HT-29 (cell line): ENCODE measurements at regions not wholly inside any gene's neighbourhood (a gene's known extent, or its start where the extent isn't known, plus 50 kb on each side); places are given as distances from the start of the nearest gene placed in this dataset.

Experiments
- DNase-seq: peaks from one replicate; pipeline ENCODE4 v3.0.0-alpha.2; 2015; ENCODE audit warnings: low spot score

DNA sequence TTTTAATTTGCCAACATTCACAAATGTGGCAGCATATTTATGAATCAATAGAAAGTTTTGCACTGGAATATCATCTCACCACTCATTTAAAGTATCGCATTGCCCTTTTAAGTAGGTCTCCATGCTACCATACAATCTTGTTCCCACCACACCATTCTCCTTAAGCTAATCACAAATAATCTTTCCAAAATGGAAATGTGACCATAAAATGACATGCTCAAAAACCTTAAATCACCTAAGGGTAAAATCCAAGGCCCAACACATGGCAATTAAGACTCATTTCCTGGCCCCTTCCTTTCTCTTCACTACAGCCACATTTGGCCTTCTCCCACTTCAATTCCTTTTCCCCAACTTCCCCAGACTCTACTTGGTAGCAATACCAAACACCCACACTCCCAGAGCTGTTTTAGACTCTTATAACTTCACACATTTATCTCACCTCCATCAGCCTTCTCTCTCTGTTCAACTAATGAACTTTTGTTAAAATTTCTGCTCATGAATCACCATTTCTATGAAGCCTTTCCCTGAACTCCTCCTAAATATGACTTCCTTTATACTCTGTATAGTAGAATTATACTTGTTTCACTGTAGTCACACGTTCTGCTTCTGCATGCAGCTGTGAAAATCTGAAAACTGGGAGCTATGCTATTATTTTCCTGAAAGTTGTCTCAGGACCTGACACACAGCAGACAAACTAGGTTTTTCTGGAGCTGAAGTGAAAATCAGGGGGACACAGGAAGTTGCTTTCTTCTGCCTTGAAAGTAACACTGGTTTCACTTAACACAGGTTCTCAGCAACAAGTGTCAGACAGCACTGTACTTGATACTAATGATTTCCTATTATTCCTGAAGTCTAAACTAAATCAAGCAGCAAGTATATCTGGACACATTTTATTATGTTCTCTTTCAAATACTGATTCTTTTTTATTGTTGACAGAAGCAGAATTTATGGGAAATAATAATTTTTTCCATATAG, 303.9 kb downstream of the ZEB2 start:
- no peak for DNase-seq

DNA sequence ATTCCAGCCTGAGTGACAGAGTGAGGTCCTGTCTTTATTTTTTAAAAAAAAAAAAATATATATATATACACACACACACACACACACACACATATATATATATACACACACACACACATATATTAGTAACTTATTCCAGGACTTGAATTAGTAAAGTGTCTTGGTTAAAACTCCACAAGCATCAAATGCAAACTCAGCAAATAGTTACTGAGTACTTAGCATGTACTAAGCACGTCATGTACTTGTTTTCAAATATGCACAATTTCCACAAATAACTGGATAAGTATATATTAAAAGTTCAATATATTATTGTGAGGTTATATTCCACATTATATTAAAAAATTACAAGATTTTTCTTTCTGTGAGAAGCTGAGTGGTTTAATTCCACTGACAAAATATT, 304.7 kb downstream of the ZEB2 start:
- no peak for DNase-seq

DNA sequence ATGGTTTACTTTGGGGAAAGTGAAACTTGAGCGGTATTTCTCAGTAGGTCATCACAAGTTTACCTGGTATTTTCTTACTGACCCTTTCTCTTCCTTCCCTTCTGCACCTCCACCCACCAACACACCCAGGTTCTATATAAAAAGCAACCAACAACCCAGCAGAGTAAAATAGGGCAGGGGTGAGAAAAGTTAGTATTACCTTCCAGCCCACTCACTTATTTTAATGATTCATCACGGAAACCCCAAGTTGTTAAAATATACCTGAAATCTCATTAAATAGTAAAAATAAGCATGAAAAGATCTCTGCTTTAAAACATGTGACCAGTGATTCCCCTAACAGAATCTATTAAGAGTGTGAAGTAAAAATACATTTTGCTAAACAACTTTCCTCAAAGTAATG, 306.1 kb downstream of the ZEB2 start:
- DNase-seq, result no peak

DNA sequence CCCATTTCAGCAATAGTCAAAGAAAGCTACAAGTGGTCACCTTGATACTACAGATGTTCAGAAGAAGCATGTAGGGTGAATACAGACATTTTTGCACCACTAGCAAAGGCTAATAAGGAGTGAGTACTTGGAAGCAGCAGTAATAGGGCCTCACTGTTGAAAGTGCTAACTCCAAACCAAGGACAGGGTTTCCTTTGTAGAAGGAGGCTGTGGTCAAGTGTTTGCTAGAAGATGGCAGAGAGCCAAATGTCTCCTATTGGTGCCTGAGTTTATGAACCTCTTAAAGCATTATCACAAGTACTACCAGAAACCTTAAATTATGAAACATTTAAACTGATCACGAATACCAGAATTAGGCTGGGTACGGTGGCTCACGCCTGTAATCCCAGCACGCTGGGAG, 308.1 kb downstream of the ZEB2 start:
- DNase-seq, result no peak

DNA sequence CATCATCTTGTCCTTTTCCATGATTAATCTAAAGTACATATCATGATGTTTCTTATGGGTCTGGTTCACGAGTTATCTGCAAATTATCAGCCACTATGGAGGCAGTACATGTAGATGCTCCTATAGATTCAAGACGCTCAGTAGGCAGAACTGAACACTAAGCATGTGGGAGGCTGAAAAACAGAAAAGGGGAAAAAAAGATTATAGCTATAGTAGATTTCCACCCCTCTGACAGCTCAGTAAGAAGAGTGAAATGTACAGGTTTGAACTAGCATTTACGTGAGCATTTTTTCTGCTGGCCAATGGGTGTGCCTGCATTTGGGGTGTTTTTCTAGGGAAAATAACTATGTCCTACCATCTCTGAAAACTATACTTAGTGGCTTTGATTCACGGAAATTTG, 308.9 kb downstream of the ZEB2 start:
- DNase-seq, result no peak

DNA sequence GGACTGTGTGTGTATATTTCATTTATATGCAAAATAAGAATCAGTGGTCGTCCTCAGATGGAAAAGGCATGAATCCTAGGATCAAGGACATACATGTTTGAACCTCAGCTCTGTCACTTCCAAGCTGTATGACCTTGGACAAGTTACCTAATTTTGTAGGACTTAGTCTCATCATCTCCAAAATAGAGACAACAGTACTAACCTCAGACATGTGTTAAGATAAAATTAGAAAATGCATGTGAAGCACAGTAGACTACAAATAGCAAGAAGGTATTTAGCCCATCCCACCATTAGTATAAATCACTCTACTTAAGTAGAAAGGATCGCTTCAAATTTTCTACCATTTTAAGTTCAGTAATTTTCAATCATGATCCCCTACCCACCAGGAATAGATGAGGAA, 309.8 kb downstream of the ZEB2 start:
- DNase-seq, result no peak

DNA sequence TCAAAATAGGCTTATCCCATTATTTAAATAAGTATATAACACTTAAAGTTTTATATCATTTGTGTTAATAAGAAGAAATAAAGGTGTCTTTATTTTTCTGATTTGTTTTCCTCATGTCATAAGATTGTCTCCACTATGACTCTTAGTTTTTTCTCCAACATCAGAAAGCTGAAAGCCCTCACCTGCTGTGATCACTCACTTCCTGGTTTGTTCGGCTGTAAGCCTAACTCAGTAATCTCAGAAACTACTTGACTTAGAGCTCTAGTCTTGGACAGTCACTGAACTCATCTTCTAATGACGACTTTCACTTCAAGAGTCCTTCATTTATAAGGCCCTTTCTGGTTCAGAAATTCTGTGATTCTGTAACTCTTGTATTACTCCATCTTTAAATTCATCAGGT, 311.0 kb downstream of the ZEB2 start:
- DNase-seq, result no peak

DNA sequence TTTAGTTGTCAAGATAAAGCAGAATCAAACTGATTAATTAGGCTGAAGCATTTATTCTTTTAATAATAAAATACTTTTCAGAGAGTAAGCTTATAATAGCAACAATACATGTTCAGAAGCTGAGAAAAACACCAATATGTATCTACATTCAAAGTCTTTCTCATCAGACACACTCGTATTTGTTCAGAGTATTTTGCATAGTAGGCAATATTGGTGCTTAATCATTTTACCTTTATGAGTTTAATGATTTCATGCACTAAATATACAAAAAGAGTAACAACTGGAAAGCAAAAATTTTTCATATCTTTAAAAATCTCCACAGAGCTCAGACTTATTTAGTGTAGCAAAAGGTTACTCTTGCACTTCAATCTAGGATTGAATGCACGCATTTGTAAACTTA, 313.9 kb downstream of the ZEB2 start:
- no peak for DNase-seq

DNA sequence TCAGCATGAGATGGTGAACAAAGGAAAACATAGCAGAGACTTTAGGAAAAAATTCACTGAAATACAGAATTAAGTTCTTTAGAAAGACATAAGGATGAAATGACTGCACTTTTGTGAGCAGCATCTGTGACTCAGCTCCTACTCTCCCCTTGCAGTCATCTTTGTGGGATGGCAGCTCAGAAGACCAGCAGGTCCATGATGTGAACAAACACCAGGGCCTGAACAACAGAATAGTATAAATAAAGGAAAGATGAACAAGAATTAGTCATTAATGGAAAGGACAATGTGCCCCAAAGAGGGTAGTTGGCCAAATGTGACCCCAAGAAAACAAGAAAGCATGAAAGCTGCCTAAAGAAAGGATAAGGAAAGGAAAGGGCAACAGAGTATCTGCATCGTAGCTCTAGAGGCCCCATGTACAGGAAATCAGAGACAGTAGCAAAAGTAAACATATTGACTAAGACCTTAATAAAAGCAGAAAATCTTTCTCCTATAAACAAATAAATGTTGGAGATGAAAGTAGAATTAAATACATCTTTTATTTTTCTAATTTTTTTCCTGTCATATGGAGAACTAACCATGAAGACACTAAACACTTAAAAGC, 318.0 kb downstream of the ZEB2 start:
- DNase-seq, result no peak

DNA sequence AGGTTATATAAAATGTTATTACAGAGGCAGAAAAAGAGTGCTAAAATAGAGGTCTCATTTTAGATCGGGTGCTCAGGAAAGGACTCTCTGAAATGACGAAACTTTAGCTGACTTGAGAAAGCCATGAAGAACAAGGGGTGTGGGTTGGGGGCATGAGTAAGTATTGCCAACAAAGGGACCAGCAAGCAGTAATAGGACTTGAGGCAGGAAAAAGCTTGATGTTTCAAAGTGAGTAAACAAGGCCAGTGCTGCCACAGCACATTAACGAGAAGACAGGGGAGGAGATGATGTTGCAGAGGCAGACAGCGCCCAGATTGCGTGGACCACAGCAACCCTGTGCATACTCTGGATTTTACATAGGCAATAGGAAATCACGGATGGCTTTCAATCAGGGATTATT, 318.8 kb downstream of the ZEB2 start:
- no peak for DNase-seq

DNA sequence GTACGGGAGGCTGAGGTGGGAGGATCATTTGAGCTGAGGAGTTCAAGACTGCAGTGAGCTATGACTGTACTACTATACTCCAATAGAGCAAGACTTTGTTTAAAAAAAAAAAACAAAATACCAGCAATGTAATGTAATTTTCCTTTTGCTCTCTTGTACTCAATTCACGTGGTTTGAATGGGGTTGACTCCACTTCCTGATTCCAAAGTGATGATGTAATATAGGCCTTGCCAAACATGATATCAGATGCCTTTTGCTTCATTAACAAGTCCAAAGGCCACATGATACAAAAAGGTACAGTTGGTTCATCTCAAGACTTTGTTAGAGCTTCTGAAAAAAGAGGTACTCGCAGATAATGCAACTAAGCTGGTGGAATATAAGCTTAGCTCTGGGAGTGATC, 321.8 kb downstream of the ZEB2 start:
- DNase-seq, result peak; percentile 16

DNA sequence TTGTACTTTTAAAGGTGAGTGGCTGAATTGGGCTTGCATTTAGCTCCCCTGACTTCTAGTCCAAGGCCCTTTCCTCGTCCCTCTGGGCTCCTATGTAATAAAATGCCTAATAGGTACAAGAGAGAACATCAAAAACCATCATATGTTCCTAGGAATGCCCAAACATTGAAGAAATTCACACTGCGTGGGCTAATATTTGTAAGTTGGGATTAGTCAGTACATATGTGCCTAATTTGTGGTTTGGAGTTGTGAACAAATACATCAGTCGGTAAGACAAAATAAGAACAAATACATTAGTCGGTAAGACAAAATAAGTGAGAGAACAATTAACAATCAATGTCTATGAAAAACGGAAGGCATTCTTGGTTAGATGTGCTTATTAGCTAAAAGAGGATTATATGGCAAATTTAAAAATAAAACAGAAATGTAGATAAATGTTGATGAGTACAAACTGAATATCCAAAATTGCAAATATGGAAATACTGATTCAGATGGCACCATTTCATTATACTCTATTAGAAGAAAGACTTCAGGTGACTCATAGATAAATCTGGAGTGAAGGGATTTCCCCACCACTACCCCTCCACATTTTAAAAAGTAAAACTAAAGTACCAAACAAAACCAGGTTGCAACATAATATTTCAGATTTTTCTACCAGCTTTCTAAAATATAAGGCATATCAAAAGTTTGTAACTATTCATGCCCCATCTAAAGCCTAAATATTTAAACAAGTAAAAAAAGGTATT, 325.4 kb downstream of the ZEB2 start:
- no peak for DNase-seq

DNA sequence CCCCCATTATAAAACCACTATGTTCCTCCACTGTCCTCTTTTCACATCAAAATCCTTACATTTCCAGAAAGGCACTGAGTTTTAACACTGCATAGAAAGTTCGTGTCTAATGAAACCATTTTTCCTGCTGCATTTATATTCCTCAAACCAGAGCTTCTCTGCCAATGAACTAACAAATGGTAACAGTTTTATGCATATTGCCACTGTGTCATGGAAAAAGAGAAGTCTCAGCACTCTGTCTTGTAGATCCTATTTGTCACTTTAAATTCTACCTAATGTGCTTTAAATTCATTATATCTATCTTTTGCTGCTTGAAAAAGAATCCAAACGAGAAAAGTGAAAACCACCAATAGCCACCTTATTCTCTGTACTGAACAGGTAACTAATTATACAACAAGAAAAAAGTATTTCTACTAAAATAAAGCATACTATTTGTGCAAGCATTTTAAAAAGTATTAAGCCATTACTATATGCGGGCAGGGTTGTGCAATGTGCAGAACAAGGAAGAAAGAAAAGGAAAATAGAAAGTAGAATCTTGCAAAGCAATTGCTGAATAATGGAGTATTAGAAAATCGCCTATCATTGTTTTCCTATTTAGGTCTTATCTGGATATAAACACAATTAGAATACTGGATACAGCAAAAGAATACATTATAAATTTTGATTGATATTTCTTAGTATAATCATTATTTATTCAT, 328.9 kb downstream of the ZEB2 start:
- no peak for DNase-seq

DNA sequence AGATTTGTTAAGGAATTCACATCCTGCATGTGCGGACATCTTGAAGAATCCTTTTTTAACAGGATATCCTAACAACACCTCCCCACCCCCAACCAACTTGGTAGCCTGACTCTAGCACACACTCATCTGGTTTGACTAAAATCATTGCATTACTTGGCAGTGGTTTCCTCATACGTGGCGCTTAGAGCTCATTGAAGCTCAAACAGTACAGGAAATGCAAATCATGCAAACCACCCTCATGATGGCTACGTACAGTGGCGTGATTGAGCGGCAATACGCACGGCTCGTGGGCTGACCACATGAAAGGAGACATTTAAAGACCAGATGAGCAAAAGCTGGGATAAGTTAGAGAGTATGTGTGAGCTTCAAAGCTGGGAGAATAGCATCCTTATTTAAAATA, 336.2 kb downstream of the ZEB2 start:
- DNase-seq, result no peak

DNA sequence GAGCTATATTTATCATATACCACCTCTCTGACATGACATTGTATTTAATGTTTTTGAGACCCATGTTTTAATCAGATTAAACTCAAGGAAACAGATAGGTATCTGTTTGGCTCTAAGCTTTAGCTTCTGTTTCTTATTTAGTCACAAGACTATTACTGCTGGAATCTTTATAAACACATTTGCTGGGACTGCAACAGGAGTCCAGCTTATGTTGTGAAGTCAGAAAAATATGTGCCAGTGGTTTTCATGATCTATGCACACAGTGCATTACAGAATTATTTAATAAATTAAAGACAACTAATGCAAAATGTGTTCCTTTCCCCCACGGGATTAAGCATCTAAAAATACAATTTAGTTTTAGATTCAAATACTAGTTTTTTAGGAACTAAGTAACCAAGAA, 338.9 kb downstream of the ZEB2 start:
- DNase-seq, result no peak

DNA sequence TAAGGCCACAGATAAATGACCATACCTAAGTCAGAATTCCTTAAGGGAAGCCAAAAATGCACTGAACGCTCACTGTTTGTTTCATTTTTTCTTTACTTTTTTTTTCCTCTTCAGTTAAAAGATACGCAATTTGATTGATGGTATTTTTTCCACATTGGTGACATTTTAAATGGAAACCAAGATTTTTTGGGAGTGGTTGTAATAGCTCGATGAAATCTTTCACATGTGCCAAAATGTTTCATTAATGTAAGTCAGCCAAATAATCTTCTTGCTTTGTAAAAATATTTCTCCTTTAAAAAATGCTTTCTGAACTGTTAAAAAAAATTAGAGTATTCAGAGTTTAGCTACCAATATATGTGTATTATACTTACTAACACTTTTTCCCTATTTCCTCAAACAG, 339.8 kb downstream of the ZEB2 start:
- no peak for DNase-seq

DNA sequence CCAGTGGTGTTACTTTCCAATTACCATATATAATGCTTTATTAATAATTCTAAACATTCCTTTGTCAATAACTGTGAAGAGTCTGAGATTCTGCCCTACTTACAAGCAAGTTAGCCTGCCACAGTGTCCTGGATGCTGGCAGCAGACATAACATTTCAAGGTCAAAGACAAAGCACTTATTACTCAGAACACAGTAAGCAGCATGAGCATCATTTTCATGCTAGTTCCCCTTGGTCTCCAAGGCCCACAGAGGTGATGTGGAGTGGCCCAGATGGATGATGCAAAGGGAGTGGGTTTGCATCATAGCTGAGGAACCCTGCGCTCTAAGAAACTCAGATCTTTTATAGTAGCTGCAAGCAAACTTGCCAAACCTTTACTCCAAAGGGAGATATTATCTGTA, 349.7 kb downstream of the ZEB2 start:
- DNase-seq, result peak; percentile 2

DNA sequence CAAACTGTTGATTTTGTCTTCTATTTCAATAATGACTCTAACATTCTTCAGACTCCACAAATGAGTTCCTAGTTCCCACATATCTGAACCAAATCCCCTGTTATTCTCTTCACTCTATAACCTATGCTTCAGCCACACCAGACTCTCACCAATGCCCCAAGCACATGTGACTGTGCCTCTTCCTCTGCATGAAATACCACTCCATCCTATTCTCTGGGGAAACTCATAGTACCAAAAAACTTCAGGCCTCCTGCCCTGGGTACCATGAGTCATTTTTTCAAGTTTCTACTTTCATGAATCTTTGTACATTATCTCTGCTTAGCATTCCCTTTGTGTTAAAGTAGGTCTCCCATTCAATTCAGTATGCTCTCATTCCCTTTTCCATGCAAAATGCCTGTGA, 353.2 kb downstream of the ZEB2 start:
- DNase-seq, result no peak

DNA sequence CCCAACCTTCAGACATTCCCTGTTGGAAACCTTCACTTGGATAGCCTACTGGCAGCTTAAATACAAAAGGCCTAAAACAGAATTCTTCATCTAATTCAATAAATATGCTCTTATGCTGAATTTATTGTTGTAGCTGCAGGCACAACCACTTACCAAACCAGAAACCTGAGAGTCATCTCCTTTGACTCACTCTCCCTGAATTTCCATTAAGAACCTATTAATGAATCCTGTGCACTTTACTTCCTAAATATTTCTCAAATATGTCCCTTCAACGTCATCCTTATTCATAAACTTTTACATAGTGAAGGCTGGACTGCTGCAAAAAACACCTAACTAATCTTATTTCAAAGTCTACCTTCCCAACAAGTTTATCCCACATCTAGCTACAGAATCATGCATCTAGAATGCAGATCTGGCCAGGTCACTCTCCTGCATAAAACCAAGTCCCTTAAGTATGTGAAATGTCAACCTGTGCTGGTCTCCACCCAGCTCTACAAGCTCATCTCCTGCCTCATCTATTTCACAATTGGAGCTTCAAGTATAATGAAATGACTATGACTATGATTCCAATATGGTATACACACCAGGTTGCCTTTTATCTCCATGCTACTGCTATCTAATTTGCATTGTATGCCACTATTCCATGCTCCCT, 354.2 kb downstream of the ZEB2 start:
- no peak for DNase-seq

DNA sequence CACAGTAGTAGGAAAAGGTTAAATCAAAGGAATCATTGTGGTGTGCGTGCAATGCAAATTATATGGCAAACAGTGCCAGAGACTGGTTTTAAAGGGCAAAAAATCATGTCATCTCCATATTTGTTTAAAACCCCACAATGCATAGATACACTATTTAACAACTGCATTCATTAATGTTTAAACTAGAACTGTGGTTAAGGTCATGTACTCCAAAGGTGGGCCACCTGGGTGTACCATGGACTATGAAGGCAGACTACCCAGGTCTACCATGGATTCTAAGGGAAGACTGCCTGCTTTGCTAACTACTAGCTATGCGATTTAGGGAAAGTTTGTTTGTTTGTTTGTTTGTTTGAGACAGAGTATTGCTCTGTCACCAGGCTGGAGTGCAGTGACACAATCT, 356.3 kb downstream of the ZEB2 start:
- DNase-seq, result peak; percentile 35

DNA sequence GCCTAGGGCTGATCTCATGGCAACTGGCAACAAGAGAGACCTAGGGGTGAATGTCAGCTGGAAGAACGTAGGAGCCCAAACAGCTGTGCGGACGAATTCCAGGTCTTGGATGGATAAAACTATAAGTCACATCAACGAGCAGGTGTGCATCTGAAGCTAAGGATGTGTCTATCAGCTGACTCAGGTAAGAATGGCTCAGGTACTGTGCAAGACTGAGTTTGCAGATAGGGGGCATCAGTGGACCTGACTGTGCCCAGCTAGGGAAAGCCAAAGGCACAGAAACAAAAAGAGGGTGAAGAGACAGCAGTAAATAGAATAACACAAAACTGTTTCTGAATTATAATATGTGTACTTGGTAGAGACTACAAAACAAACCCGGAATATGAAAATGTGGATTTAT, 357.3 kb downstream of the ZEB2 start:
- DNase-seq, result peak; percentile 58
